Astrocyte (in vitro differentiated cells and primary cell): ENCODE measurements at regions not wholly inside any gene's neighbourhood (a gene's known extent, or its start where the extent isn't known, plus 50 kb on each side); places are given as distances from the start of the nearest gene placed in this dataset.

ENCODE experiments used
- DNase-seq: peaks from one replicate; pipeline ENCODE4 v3.0.0-alpha.2; 2010; ENCODE audit warnings: low read depth
- FAIRE-seq: peaks from 2 replicates; lab custom pipeline; 2011; peaks lifted over from hg19 to GRCh38; lab: Jason Lieb, UNC
- H2AFZ ChIP-seq: 2 replicates; pipeline ENCODE4 v1.6.0; 2012; ENCODE audit warnings: low read depth, low read length, inconsistent platforms
- H3K27ac ChIP-seq: 2 replicates; pipeline ENCODE4 v1.5.1; 2011; ENCODE audit warnings: low read depth, low read length, inconsistent platforms
- H3K27me3 ChIP-seq: 2 replicates; pipeline ENCODE4 v1.6.0; 2011; ENCODE audit warnings: low read length, inconsistent platforms; ENCODE audit not compliant: insufficient read depth
- H3K36me3 ChIP-seq: 2 replicates; pipeline ENCODE4 v1.5.1; 2011; ENCODE audit warnings: low read length, inconsistent platforms; ENCODE audit not compliant: insufficient read depth
- H3K4me1 ChIP-seq: 2 replicates; pipeline ENCODE4 v1.5.1; 2011; ENCODE audit warnings: low read length, inconsistent platforms; ENCODE audit not compliant: insufficient read depth
- H3K4me2 ChIP-seq: 2 replicates; pipeline ENCODE4 v1.6.0; 2012; ENCODE audit warnings: low read length, inconsistent platforms
- H3K4me3 ChIP-seq: 2 replicates; pipeline ENCODE4 v1.5.1; 2011; ENCODE audit warnings: low read depth, mild to moderate bottlenecking, low read length, inconsistent platforms; ENCODE audit not compliant: insufficient read depth
- H3K79me2 ChIP-seq: 2 replicates; pipeline ENCODE4 v1.6.0; 2012; ENCODE audit warnings: mild to moderate bottlenecking, low read length, inconsistent platforms; ENCODE audit not compliant: insufficient read depth
- H3K9ac ChIP-seq: 2 replicates; pipeline ENCODE4 v1.6.0; 2012; ENCODE audit warnings: mild to moderate bottlenecking, low read length, inconsistent platforms
- H3K9me3 ChIP-seq: 2 replicates; pipeline ENCODE4 v1.5.1; 2012; ENCODE audit warnings: low read depth, mild to moderate bottlenecking, low read length, inconsistent platforms; ENCODE audit not compliant: insufficient read depth
- H4K20me1 ChIP-seq: 2 replicates; pipeline ENCODE4 v1.6.0; 2012; ENCODE audit warnings: low read length, inconsistent platforms; ENCODE audit not compliant: insufficient read depth
- H3K27ac Mint-ChIP-seq: one replicate; pipeline ENCODE4 v1.8.0; 2021; ENCODE audit warnings: mild to moderate bottlenecking, mixed read lengths; ENCODE audit not compliant: unreplicated experiment
- H3K27me3 Mint-ChIP-seq: one replicate; pipeline ENCODE4 v1.8.0; 2021; ENCODE audit warnings: low read depth, mixed read lengths; ENCODE audit not compliant: unreplicated experiment
- H3K36me3 Mint-ChIP-seq: one replicate; pipeline ENCODE4 v1.8.0; 2021; ENCODE audit warnings: low read depth, mixed read lengths; ENCODE audit not compliant: unreplicated experiment
- H3K4me1 Mint-ChIP-seq: one replicate; pipeline ENCODE4 v1.8.0; 2021; ENCODE audit warnings: low read depth, mixed read lengths; ENCODE audit not compliant: unreplicated experiment
- H3K4me3 Mint-ChIP-seq: one replicate; pipeline ENCODE4 v1.8.0; 2021; ENCODE audit warnings: mild to moderate bottlenecking, moderate library complexity, mixed read lengths; ENCODE audit not compliant: unreplicated experiment
- H3K9me3 Mint-ChIP-seq: one replicate; pipeline ENCODE4 v1.8.0; 2021; ENCODE audit warnings: mild to moderate bottlenecking, mixed read lengths; ENCODE audit not compliant: unreplicated experiment
- CTCF ChIP-seq: IDR thresholded peaks from 2 replicates; pipeline ENCODE4 v1.5.1; 2011; ENCODE audit warnings: low read depth, mild to moderate bottlenecking, inconsistent platforms, low read length, moderate library complexity; ENCODE audit not compliant: insufficient read depth
- EZH2 ChIP-seq: IDR thresholded peaks from 2 replicates; pipeline ENCODE4 v1.6.1; 2012; ENCODE audit warnings: mild to moderate bottlenecking, low read length, inconsistent platforms; ENCODE audit not compliant: insufficient read depth

- H3K36me3 ChIP-seq, result no peaks in the 10 kb centered on the region
- H3K9ac ChIP-seq, result no peak overlapping the region
- H3K79me2 ChIP-seq, result no peaks in the 10 kb centered on the region
- Mint-ChIP-seq H3K4me1 (no peaks in the 10 kb centered on the region), H3K27ac (no peak overlapping the region), H3K27me3 (peaks cover 27% of the 10 kb centered on the region), H3K4me3 (no peak overlapping the region), H3K36me3 (no peaks in the 10 kb centered on the region), H3K9me3 (peaks cover 14% of the 10 kb centered on the region)
- no peak overlapping the region for H3K4me2 ChIP-seq
- H3K9me3 ChIP-seq, result no peaks in the 10 kb centered on the region
- no peak for DNase-seq
- no peak overlapping the region for H3K27ac ChIP-seq
- no peak for FAIRE-seq
- no peaks in the 10 kb centered on the region for H3K4me1 ChIP-seq
- no peak overlapping the region for H3K4me3 ChIP-seq
- no peaks in the 10 kb centered on the region for H4K20me1 ChIP-seq
- no peak overlapping the region for H2AFZ ChIP-seq
- TF ChIP-seq CTCF (no peak), EZH2 (no peak)
- H3K27me3 ChIP-seq, result no peaks in the 10 kb centered on the region
These were observed 641.0 kb downstream of the PLPP3 start for GRCh38 chr1:55938376-55938850.

GRCh38 chr1:55937840-55938375 lies 641.5 kb downstream of the PLPP3 start:
- Histone ChIP-seq H3K4me3 (no peak overlapping the region), H3K36me3 (no peaks in the 10 kb centered on the region), H2AFZ (no peak overlapping the region), H3K4me2 (no peak overlapping the region), H3K27ac (no peak overlapping the region), H3K79me2 (no peaks in the 10 kb centered on the region), H3K9ac (no peak overlapping the region), H3K27me3 (no peaks in the 10 kb centered on the region), H3K9me3 (no peaks in the 10 kb centered on the region), H4K20me1 (no peaks in the 10 kb centered on the region), H3K4me1 (no peaks in the 10 kb centered on the region)
- H3K4me3 Mint-ChIP-seq, result no peak overlapping the region
- H3K9me3 Mint-ChIP-seq, result peaks cover 14% of the 10 kb centered on the region
- no peaks in the 10 kb centered on the region for H3K36me3 Mint-ChIP-seq
- H3K27me3 Mint-ChIP-seq, result peaks cover 28% of the 10 kb centered on the region
- no peak overlapping the region for H3K27ac Mint-ChIP-seq
- FAIRE-seq (no peak), DNase-seq (no peak)
- H3K4me1 Mint-ChIP-seq, result no peaks in the 10 kb centered on the region
- TF ChIP-seq CTCF (no peak), EZH2 (no peak)

GRCh38 chr1:55935236-55935635 lies 644.1 kb downstream of the PLPP3 start:
- Mint-ChIP-seq H3K4me1 (no peaks in the 10 kb centered on the region), H3K36me3 (no peaks in the 10 kb centered on the region), H3K9me3 (peaks cover 14% of the 10 kb centered on the region), H3K4me3 (no peak overlapping the region), H3K27me3 (peaks cover 38% of the 10 kb centered on the region), H3K27ac (no peak overlapping the region)
- no peak overlapping the region for H3K9ac ChIP-seq
- H3K79me2 ChIP-seq, result no peaks in the 10 kb centered on the region
- no peak for FAIRE-seq
- no peak for DNase-seq
- H3K27ac ChIP-seq, result no peak overlapping the region
- H3K27me3 ChIP-seq, result no peaks in the 10 kb centered on the region
- H4K20me1 ChIP-seq, result no peaks in the 10 kb centered on the region
- H3K36me3 ChIP-seq, result no peaks in the 10 kb centered on the region
- H3K9me3 ChIP-seq, result no peaks in the 10 kb centered on the region
- H3K4me1 ChIP-seq, result no peaks in the 10 kb centered on the region
- H3K4me2 ChIP-seq, result no peak overlapping the region
- H3K4me3 ChIP-seq, result no peak overlapping the region
- no peak overlapping the region for H2AFZ ChIP-seq
- TF ChIP-seq EZH2 (no peak), CTCF (no peak)
